Stomach (tissue), 4 donors: ENCODE measurements at regions not wholly inside any gene's neighbourhood (a gene's known extent, or its start where the extent isn't known, plus 50 kb on each side); places are given as distances from the start of the nearest gene placed in this dataset.

ENCODE experiments used
- CTCF ChIP-seq, 7 experiments: fragments of 450-650 bp in 4 of 7; fragments of 200-600 bp in 3 of 7; sonication (generic) in 3 of 7; IDR thresholded peaks; one replicate each; pipeline ENCODE4 v1.5.1; 2016 to 2019; ENCODE audit warnings: antibody characterized with exemption in 7 of 7, control low read depth in 2 of 7, mild to moderate bottlenecking in 1 of 7
- EP300 ChIP-seq: sonication (generic); formaldehyde crosslinking; IDR thresholded peaks from one replicate; pipeline ENCODE4 v1.6.1; 2017; ENCODE audit warnings: antibody characterized with exemption
- POLR2A ChIP-seq, 4 donors: fragments of 450-650 bp; IDR thresholded peaks; one replicate each; pipeline ENCODE4 v1.6.1; 2016; ENCODE audit warnings: antibody characterized with exemption in 4 of 4, control low read depth in 2 of 4, mild to moderate bottlenecking in 1 of 4, moderate library complexity in 1 of 4
- POLR2AphosphoS5 ChIP-seq, 3 donors: sonication (generic); formaldehyde crosslinking; IDR thresholded peaks; one replicate each; pipeline ENCODE4 v1.6.1; 2016; ENCODE audit warnings: antibody characterized with exemption in 3 of 3

- no peak for TF ChIP-seq POLR2A (IDR thresholded peaks at IDR 0.05)
- no peak for TF ChIP-seq POLR2AphosphoS5 (IDR thresholded peaks at IDR 0.05)
- no peak for TF ChIP-seq EP300
- TF ChIP-seq CTCF (IDR thresholded peaks at IDR 0.05), result no peak
These were observed 612.9 kb downstream of the DNAH5 start for GRCh38 chr5:13331585-13331984.
